GM18873 (cell line): ENCODE measurements at regions not wholly inside any gene's neighbourhood (a gene's known extent, or its start where the extent isn't known, plus 50 kb on each side); places are given as distances from the start of the nearest gene placed in this dataset.
A peak's percentile ranks its signal among the peaks of the same experiment; 100 is the strongest.
"Not testable (repeated sequence)": the region's sequence is repeated elsewhere in the genome, so short reads cannot be mapped to it uniquely, and the experiment has no call there.

ENCODE experiments used
- ATAC-seq: cut with Tn5 transposase; IDR thresholded peaks from one replicate; pipeline ENCODE4 v1.9.1; 2021; ENCODE audit warnings: mild to moderate bottlenecking, moderate library complexity, moderate number of reproducible peaks; ENCODE audit not compliant: unreplicated experiment, low FRiP score

- not testable (repeated sequence) for ATAC-seq
Measured at GRCh38 chr1:120465900-120466299, 51.1 kb downstream of the NBPF8 start.

GRCh38 chr1:120477663-120478062 is 62.8 kb downstream of the NBPF8 start:
- ATAC-seq, result not testable (repeated sequence)

DNA sequence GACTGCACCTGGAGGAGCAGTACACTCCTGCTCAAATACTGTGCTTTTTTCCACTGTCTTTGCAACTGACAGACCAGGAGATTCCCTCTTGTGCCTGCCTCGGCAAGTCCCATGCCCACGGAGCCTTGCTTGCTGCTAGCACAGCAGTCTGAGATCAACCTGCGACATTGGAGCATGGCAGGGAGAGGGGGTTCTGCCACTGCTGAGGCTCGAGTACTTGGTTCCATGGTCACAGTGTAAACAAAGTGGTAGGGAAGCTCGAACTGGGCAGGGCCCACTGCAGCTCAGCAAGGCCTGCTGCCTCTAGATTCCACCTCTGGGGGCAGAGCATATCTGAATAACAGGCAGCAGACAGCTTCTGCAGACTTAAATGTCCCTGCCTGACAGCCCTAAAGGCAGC is 63.6 kb downstream of the NBPF8 start:
- ATAC-seq, result not testable (repeated sequence)

DNA sequence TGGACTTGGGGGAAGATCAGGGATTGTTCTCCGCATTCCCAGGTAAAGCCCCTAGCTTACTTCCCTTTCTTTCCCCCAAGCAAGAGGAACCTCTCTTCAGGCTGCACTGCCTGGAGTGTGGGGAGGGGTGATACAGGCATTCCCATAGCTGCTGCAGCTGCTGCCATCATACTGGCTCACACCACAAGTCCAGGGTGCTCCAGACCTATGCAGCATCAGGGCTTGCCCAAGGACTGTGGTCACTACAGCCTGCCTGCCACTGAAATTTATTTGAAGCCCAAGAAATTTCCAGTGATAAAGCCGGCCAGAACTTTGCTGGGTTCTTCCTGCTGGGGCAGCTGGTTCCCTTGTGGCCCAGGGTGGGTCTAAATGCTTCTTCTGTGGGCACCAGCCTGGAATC is 72.7 kb downstream of the NBPF8 start:
- not testable (repeated sequence) for ATAC-seq

DNA sequence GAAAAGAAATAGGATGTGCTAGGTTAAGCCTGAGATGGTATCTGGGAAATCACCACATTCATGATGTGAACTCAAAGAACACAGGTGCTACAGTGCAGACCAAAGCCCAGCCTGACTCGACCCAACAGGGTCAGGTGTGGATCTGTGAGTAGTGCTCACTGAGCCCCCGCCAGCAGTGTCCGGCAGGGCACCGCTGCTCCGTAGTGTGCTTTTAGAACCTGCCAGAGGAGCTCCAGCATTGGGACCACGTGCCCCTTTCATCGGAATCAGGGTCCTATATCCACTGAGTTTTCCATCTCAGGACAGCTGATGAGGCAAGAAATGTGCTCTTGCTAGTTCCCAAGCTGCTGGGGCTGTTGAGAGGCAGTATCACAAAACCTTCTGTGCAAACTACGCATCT is 74.4 kb downstream of the NBPF8 start:
- ATAC-seq, result not testable (repeated sequence)

DNA sequence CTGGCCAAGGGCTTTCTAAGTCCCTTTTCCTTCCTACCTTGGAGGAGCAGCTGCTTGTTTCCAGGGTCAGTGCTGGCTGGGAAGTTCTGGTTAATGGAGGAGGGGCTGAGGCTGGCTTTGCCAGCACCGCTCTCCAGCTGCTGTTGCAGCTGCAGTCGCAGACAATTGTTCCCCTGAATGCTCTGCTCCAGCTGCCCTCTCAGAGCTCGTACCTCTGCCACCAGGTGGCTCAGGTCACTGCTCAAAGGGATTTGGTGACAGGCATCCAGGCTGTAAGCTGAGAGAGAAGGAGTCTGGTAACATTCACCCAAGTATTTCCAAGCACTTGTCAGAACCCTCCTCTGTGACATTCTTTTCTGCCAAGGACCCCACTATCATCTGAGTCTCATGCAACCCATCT is 82.3 kb downstream of the NBPF8 start:
- not testable (repeated sequence) for ATAC-seq

GRCh38 chr1:120503284-120503683 is 88.4 kb downstream of the NBPF8 start:
- ATAC-seq, result not testable (repeated sequence)

- not testable (repeated sequence) for ATAC-seq
Measured at GRCh38 chr1:120506352-120506751, 91.5 kb downstream of the NBPF8 start.

- not testable (repeated sequence) for ATAC-seq
Measured at GRCh38 chr1:120508351-120508750, 93.5 kb downstream of the NBPF8 start.

DNA sequence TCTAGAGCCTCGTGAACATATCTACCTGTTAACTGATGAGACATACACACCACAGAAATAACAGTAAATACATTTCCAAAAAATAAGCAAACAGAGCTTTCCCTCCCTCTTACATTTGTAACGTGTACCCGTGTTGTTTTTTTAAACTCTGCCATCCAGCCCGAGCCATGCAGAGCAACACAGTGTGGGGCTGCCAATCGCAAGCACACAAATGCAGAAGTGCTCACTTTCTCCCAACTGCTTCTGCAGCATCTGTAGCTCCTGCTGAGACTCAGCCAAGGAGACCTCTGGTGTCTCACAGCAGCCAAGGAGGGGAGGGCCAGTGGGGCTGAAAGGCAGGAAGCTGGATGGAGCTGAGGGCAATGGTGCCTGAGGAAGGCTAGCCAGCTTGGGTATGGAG is 94.4 kb downstream of the NBPF8 start:
- ATAC-seq, result not testable (repeated sequence)

- not testable (repeated sequence) for ATAC-seq
Measured at GRCh38 chr1:120513099-120513498, 98.3 kb downstream of the NBPF8 start.

GRCh38 chr1:120513531-120513930 is 98.7 kb downstream of the NBPF8 start:
- not testable (repeated sequence) for ATAC-seq

DNA sequence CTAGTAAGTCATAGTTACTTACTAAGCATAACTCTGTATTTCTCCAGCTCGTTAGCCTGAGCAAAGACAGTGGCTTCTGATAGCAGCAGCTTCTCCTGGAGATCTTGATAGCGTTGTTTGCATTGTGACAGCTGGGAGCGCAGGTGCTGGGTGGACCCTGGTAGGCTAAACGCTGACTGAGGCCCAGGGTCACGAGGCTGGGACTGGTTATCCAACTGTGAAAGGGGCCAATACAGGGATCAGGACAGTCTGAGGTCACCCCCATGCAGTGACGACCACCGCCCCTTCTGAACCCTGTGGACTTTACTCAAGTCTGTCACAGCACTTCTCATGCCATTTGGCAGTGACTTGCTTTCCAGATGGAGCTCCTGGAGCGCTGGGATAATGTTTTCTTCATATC is 104.4 kb downstream of the NBPF8 start:
- ATAC-seq, result not testable (repeated sequence)

- not testable (repeated sequence) for ATAC-seq
Measured at GRCh38 chr1:120524416-120524815, 109.6 kb downstream of the NBPF8 start.

DNA sequence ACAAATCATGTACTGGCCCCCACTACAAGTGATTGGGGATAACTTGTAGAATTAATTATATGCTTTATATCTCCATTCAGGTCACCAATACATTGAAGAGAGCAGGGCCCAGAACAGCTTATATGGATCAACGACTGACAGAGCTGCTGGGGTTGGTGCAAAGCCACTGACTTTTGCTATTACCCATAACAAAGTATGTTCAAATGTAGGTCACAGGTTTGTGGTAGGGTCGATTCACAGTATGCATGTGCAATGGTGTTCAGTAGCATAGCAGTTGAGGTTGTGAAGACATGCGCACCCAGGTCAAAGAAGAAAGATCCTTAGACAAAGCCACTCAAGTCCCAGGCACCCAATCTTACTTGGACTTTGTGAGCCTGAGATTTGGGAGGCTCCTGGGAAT is 110.6 kb downstream of the NBPF8 start:
- not testable (repeated sequence) for ATAC-seq

GRCh38 chr1:120529475-120530089 is 114.7 kb downstream of the NBPF8 start:
- ATAC-seq, result not testable (repeated sequence)

DNA sequence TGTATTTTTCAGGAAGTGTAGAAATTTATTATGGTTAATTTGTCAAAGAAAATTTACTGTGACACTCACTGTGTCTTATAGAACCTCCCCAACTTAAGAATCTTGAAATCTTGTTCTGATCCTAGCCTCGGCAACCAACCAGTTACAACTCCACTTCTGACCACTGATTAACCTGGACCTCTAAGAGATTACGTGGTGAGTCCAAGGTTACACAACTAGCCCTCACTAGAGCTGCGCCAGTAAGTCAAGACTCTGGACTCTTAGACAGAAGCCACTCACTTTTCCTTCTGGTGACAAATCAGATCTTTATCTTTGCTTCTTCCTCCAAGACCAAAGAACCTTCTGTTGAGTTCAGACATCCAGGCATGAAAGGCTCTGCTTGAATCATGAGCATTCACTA is 116.6 kb downstream of the NBPF8 start:
- not testable (repeated sequence) for ATAC-seq

DNA sequence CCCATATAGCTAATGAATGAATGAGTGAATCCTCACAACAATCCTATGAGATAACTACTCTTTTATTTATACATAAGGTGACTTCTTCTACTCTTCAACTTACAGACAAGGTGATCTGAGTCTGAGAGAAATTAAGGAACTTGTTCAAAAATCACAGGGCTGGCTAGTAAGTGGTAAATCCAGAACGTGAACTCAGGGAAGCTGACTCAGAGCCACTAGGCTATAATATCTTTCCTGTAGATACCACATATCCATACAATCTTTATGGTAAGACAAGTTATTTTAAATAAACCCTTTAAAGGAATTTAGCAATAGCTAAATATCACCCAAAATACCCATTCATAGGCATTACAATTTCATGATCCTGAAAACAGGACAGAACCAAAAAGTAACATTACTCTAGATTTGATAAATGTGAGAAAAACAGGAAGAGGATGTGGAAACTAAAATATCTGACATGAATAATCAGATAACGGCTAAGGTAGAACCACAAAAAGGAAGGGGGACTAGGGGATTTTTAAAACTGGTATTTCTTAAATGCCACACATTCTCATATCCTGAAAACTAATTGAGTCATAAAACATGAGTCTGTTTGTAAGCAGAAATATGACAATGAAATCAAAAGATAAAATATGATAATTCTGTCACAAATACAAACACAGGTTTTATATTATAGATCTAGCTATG is 119.7 kb downstream of the NBPF8 start:
- ATAC-seq, result peak; percentile 84

GRCh38 chr1:120535052-120535451 is 120.2 kb downstream of the NBPF8 start:
- peak; percentile 61 for ATAC-seq

DNA sequence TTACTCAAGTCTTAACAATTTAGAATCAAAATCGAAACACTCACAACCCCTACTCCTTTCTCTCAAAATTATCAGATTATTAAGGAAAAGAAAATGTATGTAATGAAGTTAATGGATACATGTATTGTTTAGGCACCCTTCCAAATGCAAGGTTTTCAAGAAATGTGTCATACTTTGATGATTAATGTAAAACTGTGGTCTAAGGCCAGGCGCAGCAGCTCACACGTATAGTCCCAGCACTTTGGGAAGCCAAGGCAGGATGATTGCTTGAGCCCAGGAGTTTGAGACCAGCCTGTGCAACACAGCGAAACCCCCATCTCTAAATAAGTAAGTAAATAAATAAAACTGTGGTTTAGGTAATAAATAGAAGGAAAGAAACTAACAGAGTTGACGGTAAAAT is 126.6 kb downstream of the NBPF8 start:
- ATAC-seq, result not testable (repeated sequence)

GRCh38 chr1:120542365-120542764 is 127.5 kb downstream of the NBPF8 start:
- ATAC-seq, result not testable (repeated sequence)

GRCh38 chr1:120542940-120543339 is 128.1 kb downstream of the NBPF8 start:
- ATAC-seq, result not testable (repeated sequence)
